GM10248 (cell line): ENCODE measurements at regions not wholly inside any gene's neighbourhood (a gene's known extent, or its start where the extent isn't known, plus 50 kb on each side); places are given as distances from the start of the nearest gene placed in this dataset.

Source experiments
- CTCF ChIA-PET: fragments of 300-600 bp; sonication (Branson Sonifier 250); formaldehyde crosslinking; extraction: SDS; loops from one replicate; lab custom pipeline; 2021; ENCODE audit warnings: antibody characterized with exemption; lab: Yijun Ruan, JAX
- POLR2A ChIA-PET: fragments of 350-650 bp; sonication (Branson Sonifier 250); formaldehyde crosslinking; extraction: SDS; loops from one replicate; lab custom pipeline; 2020; ENCODE audit warnings: antibody characterized with exemption; lab: Yijun Ruan, JAX
- DNase-seq: peaks from one replicate; pipeline ENCODE4 v3.0.0; 2012; ENCODE audit errors: extremely low spot score
- TF ChIP-seq, protein P1 (sequence below): IDR thresholded peaks from 2 replicates; pipeline ENCODE4 v1.5.1; 2012; ENCODE audit warnings: mild to moderate bottlenecking, low read depth; ENCODE audit errors: extremely low read depth, missing control alignments, control extremely low read depth

GRCh38 chr11:70721006-70721405 is 322.7 kb downstream of the CTTN start:
- ChIA-PET POLR2A (no interaction called here), CTCF (no interaction called here)
- DNase-seq: no peak
- TF ChIP-seq, protein P1, sequence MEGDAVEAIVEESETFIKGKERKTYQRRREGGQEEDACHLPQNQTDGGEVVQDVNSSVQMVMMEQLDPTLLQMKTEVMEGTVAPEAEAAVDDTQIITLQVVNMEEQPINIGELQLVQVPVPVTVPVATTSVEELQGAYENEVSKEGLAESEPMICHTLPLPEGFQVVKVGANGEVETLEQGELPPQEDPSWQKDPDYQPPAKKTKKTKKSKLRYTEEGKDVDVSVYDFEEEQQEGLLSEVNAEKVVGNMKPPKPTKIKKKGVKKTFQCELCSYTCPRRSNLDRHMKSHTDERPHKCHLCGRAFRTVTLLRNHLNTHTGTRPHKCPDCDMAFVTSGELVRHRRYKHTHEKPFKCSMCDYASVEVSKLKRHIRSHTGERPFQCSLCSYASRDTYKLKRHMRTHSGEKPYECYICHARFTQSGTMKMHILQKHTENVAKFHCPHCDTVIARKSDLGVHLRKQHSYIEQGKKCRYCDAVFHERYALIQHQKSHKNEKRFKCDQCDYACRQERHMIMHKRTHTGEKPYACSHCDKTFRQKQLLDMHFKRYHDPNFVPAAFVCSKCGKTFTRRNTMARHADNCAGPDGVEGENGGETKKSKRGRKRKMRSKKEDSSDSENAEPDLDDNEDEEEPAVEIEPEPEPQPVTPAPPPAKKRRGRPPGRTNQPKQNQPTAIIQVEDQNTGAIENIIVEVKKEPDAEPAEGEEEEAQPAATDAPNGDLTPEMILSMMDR: no peak

GRCh38 chr11:70725278-70725677 is 326.9 kb downstream of the CTTN start:
- ChIA-PET POLR2A (no interaction called here), CTCF (interaction anchor here (1.6 kb wide), 1 partner anchor 31 kb away, joined by 6 read pairs; no protein-coding TSS in a partner anchor)
- DNase-seq: no peak
- TF ChIP-seq, protein P1: no peak

DNA sequence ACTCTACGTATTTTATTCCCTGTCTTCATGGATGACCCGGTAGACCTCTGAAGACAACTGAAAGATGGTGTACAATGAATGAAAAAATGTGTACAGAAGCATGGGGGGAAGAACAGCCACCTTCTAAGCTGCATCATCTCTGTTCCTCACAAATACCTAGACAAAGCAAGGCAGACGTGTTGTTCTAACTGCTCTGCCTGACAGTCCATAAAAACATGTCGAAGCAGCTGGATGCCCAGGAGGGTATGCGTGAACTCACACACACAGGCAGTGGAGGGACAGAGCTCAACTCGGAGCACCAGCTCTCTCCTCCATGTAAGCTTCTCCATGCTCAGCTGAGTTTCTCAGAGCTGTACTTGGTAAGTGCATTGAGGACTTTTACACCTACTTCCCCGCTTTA is 327.4 kb downstream of the CTTN start:
- CTCF ChIA-PET: interaction anchor here (1.0 to 1.6 kb wide), 2 partner anchors 10 to 30 kb away, joined by 3 to 6 read pairs; no protein-coding TSS in a partner anchor

GRCh38 chr11:70727021-70727420 is 328.7 kb downstream of the CTTN start:
- no peak for DNase-seq
- POLR2A ChIA-PET: no interaction called here
- TF ChIP-seq, protein P1: no peak
- CTCF ChIA-PET: interaction anchor here (1.0 kb wide), 1 partner anchor 9 kb away, joined by 3 read pairs; no protein-coding TSS in a partner anchor

More for the DNA sequence above, 327.4 kb downstream of the CTTN start:
- TF ChIP-seq, protein P1: no peak
- POLR2A ChIA-PET: no interaction called here
- DNase-seq: no peak

GRCh38 chr11:70727899-70728620 is 329.7 kb downstream of the CTTN start:
- CTCF ChIA-PET: no interaction called here
- POLR2A ChIA-PET: no interaction called here
- TF ChIP-seq, protein P1: no peak
- DNase-seq: no peak

DNA sequence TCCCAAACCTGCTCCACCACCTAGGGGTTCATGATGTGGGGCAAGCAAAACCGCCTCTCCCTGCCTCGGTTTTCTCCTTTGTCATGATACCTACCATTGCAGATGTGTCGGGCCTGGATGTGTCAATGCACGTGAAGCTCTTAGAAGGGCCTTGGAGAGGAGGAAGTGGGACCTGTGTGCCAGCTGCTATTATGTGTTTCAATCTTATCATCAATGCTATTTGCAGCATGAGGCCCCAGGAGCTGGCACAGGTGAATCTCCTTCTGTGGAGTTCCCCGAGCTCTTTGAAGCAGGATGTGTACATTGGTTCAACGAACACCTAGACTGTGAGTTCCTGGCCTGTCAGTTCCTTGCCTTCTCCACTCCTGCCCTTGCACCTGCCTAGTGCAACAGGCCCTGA is 331.6 kb downstream of the CTTN start:
- TF ChIP-seq, protein P1: no peak
- ChIA-PET POLR2A (no interaction called here), CTCF (no interaction called here)
- no peak for DNase-seq

GRCh38 chr11:70730411-70730810 is 332.1 kb downstream of the CTTN start:
- CTCF ChIA-PET: no interaction called here
- TF ChIP-seq, protein P1: no peak
- no peak for DNase-seq
- POLR2A ChIA-PET: no interaction called here
